CD1c-positive myeloid dendritic cell (primary cell): ENCODE measurements at regions not wholly inside any gene's neighbourhood (a gene's known extent, or its start where the extent isn't known, plus 50 kb on each side); places are given as distances from the start of the nearest gene placed in this dataset.

ENCODE experiments used
- DNase-seq: peaks from one replicate; pipeline ENCODE4 v3.0.0-alpha.2; 2016; ENCODE audit errors: extremely low spot score

GRCh38 chr5:2187687-2188086, 305.0 kb upstream of the IRX4 start:
- DNase-seq = no peak

DNA sequence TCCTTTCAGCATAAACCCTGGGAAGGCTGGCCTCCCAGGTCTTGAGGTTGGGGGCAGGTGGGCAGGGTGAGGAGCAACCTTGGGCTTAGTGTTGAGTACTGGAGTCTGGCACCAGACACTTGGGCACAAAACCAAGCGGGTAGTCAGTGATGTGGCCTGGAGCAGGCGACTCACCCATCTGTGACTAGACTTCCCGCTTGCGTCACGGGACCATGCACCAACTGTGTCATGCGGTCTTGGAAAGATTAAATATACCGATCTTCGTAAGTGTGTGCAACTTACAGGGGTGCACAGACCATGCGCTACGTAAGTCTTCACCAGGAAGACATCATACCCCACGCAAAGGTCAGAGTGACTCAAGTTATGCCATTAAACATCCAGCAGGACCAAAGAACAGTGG, 304.4 kb upstream of the IRX4 start:
- no peak for DNase-seq

GRCh38 chr5:2186472-2187015, 303.8 kb upstream of the IRX4 start:
- DNase-seq = no peak

DNA sequence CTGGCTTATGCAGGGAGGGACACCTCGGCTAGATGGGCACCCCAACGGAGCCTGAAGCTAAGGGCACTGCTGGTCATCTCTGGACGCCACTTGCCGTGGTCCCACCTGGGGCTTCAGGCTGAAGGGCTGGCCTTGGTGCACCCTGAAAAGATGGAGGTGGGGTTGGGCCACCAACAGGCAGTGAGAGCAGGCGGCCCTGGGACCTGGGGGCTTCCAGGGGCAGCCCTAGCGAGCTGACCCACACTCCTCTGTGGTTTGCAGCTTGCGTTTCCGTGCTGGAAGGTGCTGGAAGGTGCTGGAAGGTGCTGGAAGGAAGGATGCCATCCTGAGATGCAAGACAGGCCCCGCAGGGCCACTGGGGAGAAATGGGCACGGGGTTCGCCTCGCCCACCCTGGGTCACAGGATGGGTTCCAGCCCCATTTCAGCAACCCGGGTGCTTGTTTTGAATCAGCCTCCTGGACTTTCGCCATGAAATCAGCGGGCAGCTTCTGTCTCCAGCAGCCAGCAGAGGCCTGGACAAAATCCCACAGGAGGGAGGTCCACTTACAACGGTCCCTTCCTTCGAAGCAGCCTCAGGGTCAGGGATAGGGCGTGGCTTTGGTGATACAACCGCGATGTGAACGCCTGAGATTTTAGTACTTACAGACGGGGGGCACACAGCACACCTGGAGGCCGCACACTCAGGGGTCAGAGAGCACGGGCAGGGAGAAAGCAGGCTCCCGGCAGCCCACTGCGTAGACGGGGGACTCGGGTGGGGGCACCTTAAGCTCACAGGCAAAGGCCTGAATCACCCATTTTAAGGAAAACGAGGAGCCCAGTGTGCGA, 303.1 kb upstream of the IRX4 start:
- DNase-seq = no peak

GRCh38 chr5:2184563-2185540, 302.1 kb upstream of the IRX4 start:
- DNase-seq = no peak

GRCh38 chr5:2184026-2184366, 301.3 kb upstream of the IRX4 start:
- DNase-seq = no peak

GRCh38 chr5:2183154-2184025, 300.7 kb upstream of the IRX4 start:
- no peak for DNase-seq

DNA sequence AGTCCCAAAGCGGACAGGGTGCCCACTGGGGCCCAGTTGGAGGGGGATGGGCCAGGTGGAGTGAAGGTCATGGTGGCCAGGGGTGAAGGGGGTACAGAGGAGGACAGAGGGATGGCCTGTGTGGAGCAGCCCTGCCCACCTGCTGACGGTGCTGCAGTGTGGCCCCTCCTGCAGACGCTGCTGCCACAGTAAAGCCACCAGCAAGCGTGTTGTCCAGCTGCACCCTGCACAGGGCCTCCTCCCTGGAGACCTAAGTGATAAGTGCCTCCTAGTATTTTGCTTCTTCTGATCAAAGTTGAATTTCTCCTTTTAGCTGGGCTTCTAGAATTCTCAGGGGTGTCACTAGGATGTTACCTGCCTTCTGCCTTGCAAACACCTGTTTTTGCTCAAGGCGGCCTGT, 299.3 kb upstream of the IRX4 start:
- DNase-seq = no peak

DNA sequence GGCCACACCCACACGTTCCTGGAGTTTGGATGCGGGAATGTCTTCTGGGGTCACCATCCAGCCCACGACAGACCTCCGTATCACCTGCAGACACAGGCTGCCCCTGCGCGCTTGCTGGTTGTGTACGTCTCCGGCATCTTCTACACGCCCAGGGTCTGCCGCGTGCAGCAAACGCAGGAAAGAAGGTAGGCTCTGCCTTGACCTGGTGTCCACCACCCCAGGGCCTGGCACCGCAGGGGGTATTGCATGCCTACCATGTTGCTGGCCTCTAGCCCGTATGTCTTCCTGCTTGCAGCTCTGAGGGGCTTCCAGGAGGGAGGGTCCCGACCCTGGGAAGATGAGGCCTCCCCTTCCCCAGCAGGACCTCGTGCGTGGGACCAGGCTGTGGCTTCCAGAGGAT, 298.8 kb upstream of the IRX4 start:
- DNase-seq = no peak

GRCh38 chr5:2181149-2181548, 298.4 kb upstream of the IRX4 start:
- DNase-seq = no peak

DNA sequence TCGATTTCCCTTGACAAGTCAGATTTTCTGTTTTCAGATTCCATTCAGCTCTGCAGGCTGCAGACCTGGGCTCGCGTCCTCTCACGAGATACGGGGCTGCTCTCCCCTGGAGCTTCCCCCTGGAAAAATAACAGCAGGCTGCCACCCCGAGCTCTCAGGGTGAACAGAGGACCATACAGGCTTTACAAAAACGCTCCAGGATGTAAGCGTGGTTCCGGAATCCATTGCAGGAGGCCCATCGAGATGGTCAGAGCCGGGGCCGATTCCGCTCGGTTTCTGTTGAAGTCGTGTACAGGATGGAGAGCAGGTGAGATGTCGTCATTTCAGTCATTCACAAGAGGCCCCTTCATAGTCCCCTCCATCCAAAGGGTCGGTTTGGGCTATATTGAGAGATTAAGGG, 297.7 kb upstream of the IRX4 start:
- DNase-seq = no peak

DNA sequence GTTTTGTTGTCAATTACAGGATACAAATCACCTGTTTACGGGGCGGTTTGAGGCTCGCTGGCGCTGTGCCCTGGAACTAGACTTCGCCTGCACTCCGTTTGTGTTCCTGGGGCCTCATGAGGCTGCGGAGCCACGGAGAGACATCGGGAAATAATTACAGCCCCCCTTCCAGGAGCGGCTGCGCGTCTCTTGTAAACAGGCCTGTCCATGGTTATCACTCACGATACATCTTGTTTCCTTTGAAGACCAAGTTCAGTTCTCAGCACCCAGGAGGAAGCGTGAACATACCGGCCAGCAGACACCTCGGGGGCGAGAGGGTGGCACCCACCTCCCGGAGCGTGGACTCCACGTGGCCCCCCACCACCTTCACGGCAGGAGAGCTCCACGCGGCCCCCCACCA, 297.1 kb upstream of the IRX4 start:
- DNase-seq = no peak

DNA sequence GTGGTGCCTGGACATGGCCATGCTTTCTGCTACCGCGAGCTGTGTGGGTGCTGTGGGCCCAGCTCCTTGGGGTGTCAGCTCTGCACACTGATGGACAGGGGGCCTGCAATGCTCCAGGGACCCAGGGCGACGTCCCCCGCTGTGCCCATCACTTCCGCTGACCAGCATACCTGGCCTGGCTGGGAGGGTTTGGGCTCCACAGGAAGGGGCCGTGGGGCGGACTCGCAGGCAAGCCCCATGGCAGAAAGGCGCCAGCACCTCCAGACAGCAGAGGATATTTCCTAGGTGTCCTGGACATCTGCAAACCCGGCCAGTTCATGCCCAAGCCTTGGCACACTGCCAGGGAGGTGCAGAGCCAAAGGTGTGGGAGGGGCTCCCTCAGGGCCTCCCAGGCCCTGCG, 295.8 kb upstream of the IRX4 start:
- no peak for DNase-seq

DNA sequence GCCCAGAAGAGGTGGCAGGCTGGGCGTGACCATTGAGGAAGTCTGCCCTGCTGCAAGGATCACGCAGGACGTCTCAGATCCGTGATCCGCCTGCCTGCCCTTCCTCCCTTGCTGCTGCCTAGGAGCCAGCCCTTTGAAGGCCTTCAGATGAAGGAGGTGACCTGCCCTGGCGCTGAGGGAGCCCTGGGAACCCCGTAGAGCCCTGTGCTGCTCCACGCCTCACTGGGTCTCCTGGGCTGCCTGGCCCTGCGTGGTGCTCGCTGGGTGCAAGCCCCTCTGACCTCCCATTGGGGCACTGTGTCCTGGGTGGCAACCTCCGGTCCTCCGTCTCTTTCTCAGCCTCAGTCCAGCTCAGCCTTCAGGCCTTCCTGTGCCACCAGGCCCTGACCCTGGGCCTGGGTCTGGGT, 295.3 kb upstream of the IRX4 start:
- DNase-seq = no peak

- no peak for DNase-seq
Observed at GRCh38 chr5:2177244-2177643, 294.5 kb upstream of the IRX4 start.

GRCh38 chr5:2176581-2176980, 293.9 kb upstream of the IRX4 start:
- no peak for DNase-seq

DNA sequence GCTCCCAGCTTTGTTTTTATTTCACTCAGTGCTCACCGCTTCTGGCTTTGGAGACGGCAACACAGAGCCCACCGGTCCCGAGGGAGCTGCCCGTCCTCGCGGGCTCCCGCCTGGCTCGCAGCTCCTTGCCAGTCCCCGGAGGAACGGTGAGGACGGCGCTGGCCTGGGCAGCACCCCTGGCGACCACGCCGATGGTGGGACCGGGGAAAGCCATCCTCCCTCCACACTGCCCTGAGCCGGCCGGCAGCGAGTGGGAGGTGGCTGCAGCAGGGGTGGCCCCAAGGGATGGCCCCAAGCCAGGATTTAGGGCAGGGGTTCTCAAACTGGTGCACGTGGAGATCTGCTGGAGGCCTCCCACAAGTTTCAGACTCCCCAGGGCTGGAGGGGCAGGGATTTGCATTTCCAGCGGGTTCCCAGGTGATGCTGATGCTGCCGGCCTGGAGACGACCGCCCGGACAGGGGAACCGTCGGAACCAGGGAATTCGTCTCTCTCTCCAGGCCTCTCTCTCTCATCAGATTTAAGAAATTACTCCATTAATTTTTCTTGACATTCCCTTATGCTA, 293.2 kb upstream of the IRX4 start:
- DNase-seq = no peak

- no peak for DNase-seq
Observed at GRCh38 chr5:2175041-2175440, 292.3 kb upstream of the IRX4 start.

- no peak for DNase-seq
Observed at GRCh38 chr5:2174538-2174937, 291.8 kb upstream of the IRX4 start.

GRCh38 chr5:2173151-2173834, 290.6 kb upstream of the IRX4 start:
- no peak for DNase-seq

GRCh38 chr5:2172471-2172870, 289.7 kb upstream of the IRX4 start:
- no peak for DNase-seq
